ENCODE measurements at regions not wholly inside any gene's neighbourhood (a gene's known extent, or its start where the extent isn't known, plus 50 kb on each side); places are given as distances from the start of the nearest gene placed in this dataset.

GRCh38 chr6:104506429-104506828 is 353.3 kb downstream of the HACE1 start:
- Histone ChIP-seq H2AK5ac (ENCODE audit: low read depth, low read length) (no peak overlapping the region), H4K5ac (ENCODE audit: insufficient read length, low read depth, low read length) (no peak overlapping the region), H4K91ac (replicated peaks; ENCODE audit: insufficient read length, low read length) (no peak overlapping the region), H3K27ac (ENCODE audit: low read depth, low read length) (no peak overlapping the region), H3K23ac (ENCODE audit: insufficient read length) (no peak overlapping the region), H3K14ac (ENCODE audit: insufficient read length) (no peak overlapping the region), H4K8ac (ENCODE audit: extremely low read depth, insufficient read depth, low read length) (no peak overlapping the region), H3K9ac (replicated peaks in 1 of 4; ENCODE audit: extremely low read depth in 1 of 4, low read depth in 3 of 4, low read length in 3 of 4) (no peak overlapping the region), H3K4me1 (replicated peaks in 1 of 4; ENCODE audit: control insufficient read depth in 3 of 4, insufficient read depth in 4 of 4, low read length in 3 of 4) (no peaks in the 10 kb centered on the region), H3K79me2 (ENCODE audit: control insufficient read depth in 1 of 2, insufficient read depth in 2 of 2, low read length in 2 of 2) (no peaks in the 10 kb centered on the region), H3K4me2 (ENCODE audit: insufficient read depth in 1 of 2, low read depth in 2 of 2, low read length in 2 of 2) (no peak overlapping the region), H3K23me2 (ENCODE audit: low read depth, low read length) (no peaks in the 10 kb centered on the region), H3K18ac (ENCODE audit: extremely low read depth, low read length) (no peak overlapping the region), H3K79me1 (ENCODE audit: low read depth, low read length) (no peaks in the 10 kb centered on the region), H3K4ac (replicated peaks; ENCODE audit: insufficient read length, low read depth, low read length) (no peak overlapping the region), H2BK20ac (ENCODE audit: low read length) (no peak overlapping the region), H2BK12ac (ENCODE audit: low read depth, low read length) (no peak overlapping the region), H3K36me3 (ENCODE audit: control insufficient read depth in 2 of 4, insufficient read depth in 4 of 4, low read length in 3 of 4) (no peaks in the 10 kb centered on the region), H4K20me1 (replicated peaks in 1 of 2; ENCODE audit: control insufficient read depth in 1 of 2, insufficient read depth in 2 of 2, low read length in 2 of 2) (no peaks in the 10 kb centered on the region), H2BK5ac (ENCODE audit: low read depth, low read length) (no peak overlapping the region), H3K9me3 (ENCODE audit: insufficient read depth in 2 of 2, low read depth in 1 of 2, low read length in 1 of 2) (no peaks in the 10 kb centered on the region), H2BK120ac (replicated peaks; ENCODE audit: low read depth, low read length) (no peak overlapping the region), H2AFZ (ENCODE audit: low read length) (no peak overlapping the region), H2BK15ac (ENCODE audit: low read length) (no peak overlapping the region), H3K27me3 (replicated peaks in 1 of 4; ENCODE audit: control insufficient read depth in 3 of 4, extremely low read depth in 1 of 4, insufficient read depth in 3 of 4, low read length in 3 of 4) (no peaks in the 10 kb centered on the region), H3K56ac (replicated peaks; ENCODE audit: insufficient read length, low read depth, low read length) (no peak overlapping the region), H3K4me3 (ENCODE audit: extremely low read depth in 1 of 4, insufficient read depth in 2 of 4, low read depth in 3 of 4, low read length in 4 of 4) (no peak overlapping the region)
- ChIA-PET CTCF (ENCODE audit: partially characterized antibody) (interaction anchor here (1.2 to 1.8 kb wide), 3 partner anchors 11 to 33 kb away, joined by 3 to 13 read pairs (median 4); no protein-coding TSS in a partner anchor), POLR2A (ENCODE audit: partially characterized antibody) (no interaction called here)
- 100% methylated on average over 1 of the region's 1 CpG; no CpG with 5 or more reads in 1 of the 2 experiments for WGBS, 2 experiments (ENCODE audit: extremely low coverage in 1 of 2, insufficient coverage in 1 of 2, insufficient read length in 1 of 2, insufficient replicate concordance in 2 of 2, low coverage in 1 of 2, low lambda C conversion rate in 2 of 2, missing lambda C conversion rate in 1 of 2)
- FAIRE-seq (no peak), DNase-seq (ENCODE audit: low read depth in 1 of 2, low spot score in 2 of 2) (no peak)
- TF ChIP-seq RNF2 (IDR thresholded peaks at IDR 0.05; ENCODE audit: borderline replicate concordance, low read depth, low read length, missing control alignments, poor library complexity, severe bottlenecking): no peak
- no peak for TF ChIP-seq TBP (IDR thresholded peaks at IDR 0.05; ENCODE audit: low read depth, low read length)
- TF ChIP-seq KDM4A (IDR thresholded peaks at IDR 0.05; ENCODE audit: low read depth, low read length, severe bottlenecking): no peak
- no peak for TF ChIP-seq SAP30 (IDR thresholded peaks at IDR 0.05; ENCODE audit: insufficient read depth, insufficient replicate concordance, low read length)
- no peak for TF ChIP-seq SIN3A (conservative IDR thresholded peaks at IDR 0.05 in 1 of 2, IDR thresholded peaks at IDR 0.05 in 1 of 2; ENCODE audit: low read depth in 1 of 2, low read length in 2 of 2)
- TF ChIP-seq NRF1 (IDR thresholded peaks at IDR 0.05; ENCODE audit: low read depth, low read length): no peak
- TF ChIP-seq PHF8 (conservative IDR thresholded peaks at IDR 0.05; ENCODE audit: low read depth, low read length): no peak
- TF ChIP-seq SP2 (IDR thresholded peaks at IDR 0.05; ENCODE audit: low read length): no peak
- no peak for TF ChIP-seq CEBPB (IDR thresholded peaks at IDR 0.05; ENCODE audit: low read depth, low read length)
- TF ChIP-seq NANOG (IDR thresholded peaks at IDR 0.05; ENCODE audit: insufficient read depth, low read depth, low read length, poor library complexity, severe bottlenecking): no peak
- TF ChIP-seq SIRT6 (IDR thresholded peaks at IDR 0.05; ENCODE audit: low read length): no peak
- no peak for TF ChIP-seq JUN (IDR thresholded peaks at IDR 0.05; ENCODE audit: low read depth, low read length)
- TF ChIP-seq, protein P1, sequence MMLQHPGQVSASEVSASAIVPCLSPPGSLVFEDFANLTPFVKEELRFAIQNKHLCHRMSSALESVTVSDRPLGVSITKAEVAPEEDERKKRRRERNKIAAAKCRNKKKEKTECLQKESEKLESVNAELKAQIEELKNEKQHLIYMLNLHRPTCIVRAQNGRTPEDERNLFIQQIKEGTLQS (IDR thresholded peaks at IDR 0.05; ENCODE audit: insufficient read depth, low read depth, low read length): no peak
- TF ChIP-seq SUZ12 (IDR thresholded peaks at IDR 0.05; ENCODE audit: low read length): no peak

Data from H1 (cell line).